ENCODE measurements at regions not wholly inside any gene's neighbourhood (a gene's known extent, or its start where the extent isn't known, plus 50 kb on each side); places are given as distances from the start of the nearest gene placed in this dataset.

GRCh38 chr18:25704071-25704470 is 352.1 kb upstream of the ZNF521 start:
- Histone ChIP-seq H3K27me3 (replicated peaks in 1 of 4; ENCODE audit: control extremely low read depth in 1 of 4, control insufficient read depth in 3 of 4, insufficient read depth in 4 of 4, low read length in 3 of 4) (no peaks in the 10 kb centered on the region), H3K27ac (ENCODE audit: low read length in 2 of 2) (no peak overlapping the region), H4K20me1 (ENCODE audit: control insufficient read depth, insufficient read depth, low read length, poor library complexity, severe bottlenecking) (no peaks in the 10 kb centered on the region), H3K4me1 (ENCODE audit: control insufficient read depth in 2 of 2, insufficient read depth in 2 of 2, low read length in 2 of 2) (no peaks in the 10 kb centered on the region), H2AFZ (ENCODE audit: insufficient read depth, low read depth, low read length, poor library complexity, severe bottlenecking) (no peak overlapping the region), H3K4me2 (replicated peaks; ENCODE audit: low read depth, low read length, poor library complexity, severe bottlenecking) (no peak overlapping the region), H3K79me2 (ENCODE audit: control insufficient read depth, insufficient read depth, low read length) (no peaks in the 10 kb centered on the region), H3K9me3 (ENCODE audit: control extremely low read depth in 1 of 3, control insufficient read depth in 2 of 3, insufficient read depth in 1 of 3, low read length in 2 of 3) (no peaks in the 10 kb centered on the region), H3K4me3 (ENCODE audit: control extremely low read depth in 1 of 5, extremely low read depth in 1 of 5, insufficient read depth in 1 of 5, low read depth in 2 of 5, low read length in 4 of 5) (no peak overlapping the region), H3K9ac (ENCODE audit: low read length) (no peak overlapping the region), H3K36me3 (replicated peaks in 1 of 2; ENCODE audit: control extremely low read depth in 1 of 2, control insufficient read depth in 1 of 2, extremely low read depth in 1 of 2, insufficient read depth in 2 of 2, low read length in 1 of 2) (no peaks in the 10 kb centered on the region)
- intact Hi-C loops (cut with micrococcal nuclease), result no loop called here
- H3K27ac Mint-ChIP-seq, result no peak overlapping the region
- no peaks in the 10 kb centered on the region for H3K4me1 Mint-ChIP-seq
- no peaks in the 10 kb centered on the region for H3K9me3 Mint-ChIP-seq (ENCODE audit: insufficient read depth)
- TF ChIP-seq EZH2 (IDR thresholded peaks at IDR 0.05; ENCODE audit: borderline replicate concordance, insufficient read depth, low read depth, low read length, poor library complexity, severe bottlenecking) (no peak), CTCF (IDR thresholded peaks at IDR 0.05) (no peak)
- ChIA-PET POLR2A (no interaction called here), CTCF (no interaction called here)
- DNase-seq (no peak), ATAC-seq (ENCODE audit: low read depth) (no peak)
- no peak overlapping the region for H3K4me3 Mint-ChIP-seq
- 92% methylated on average over 4 of the region's 6 CpGs for WGBS (ENCODE audit: insufficient coverage)
- peaks cover 8% of the 10 kb centered on the region for H3K27me3 Mint-ChIP-seq

DNA sequence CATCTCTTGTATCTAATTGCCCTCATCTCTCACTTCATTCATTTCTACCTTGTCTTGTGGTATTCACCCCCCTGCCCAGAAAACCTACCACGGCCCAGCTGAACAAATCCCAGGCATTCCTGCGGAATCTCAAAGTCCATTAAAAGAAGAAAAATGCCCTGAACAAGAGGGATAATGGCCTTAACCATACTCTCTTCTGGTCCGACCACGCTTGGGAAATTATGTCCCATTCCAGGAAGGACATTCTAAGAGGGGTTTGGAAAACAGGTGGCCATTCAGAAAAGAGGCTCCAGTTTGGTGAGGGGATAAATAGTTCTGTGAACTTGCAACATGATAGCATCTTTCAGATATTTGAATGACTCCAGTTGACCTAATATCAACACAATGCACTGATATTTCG is 349.9 kb upstream of the ZNF521 start:
- peaks cover 8% of the 10 kb centered on the region for H3K27me3 Mint-ChIP-seq
- Histone ChIP-seq H3K36me3 (replicated peaks in 1 of 2; ENCODE audit: control extremely low read depth in 1 of 2, control insufficient read depth in 1 of 2, extremely low read depth in 1 of 2, insufficient read depth in 2 of 2, low read length in 1 of 2) (no peaks in the 10 kb centered on the region), H4K20me1 (ENCODE audit: control insufficient read depth, insufficient read depth, low read length, poor library complexity, severe bottlenecking) (no peaks in the 10 kb centered on the region), H3K27me3 (replicated peaks in 1 of 4; ENCODE audit: control extremely low read depth in 1 of 4, control insufficient read depth in 3 of 4, insufficient read depth in 4 of 4, low read length in 3 of 4) (no peaks in the 10 kb centered on the region), H3K9me3 (ENCODE audit: control extremely low read depth in 1 of 3, control insufficient read depth in 2 of 3, insufficient read depth in 1 of 3, low read length in 2 of 3) (no peaks in the 10 kb centered on the region), H3K27ac (ENCODE audit: low read length in 2 of 2) (no peak overlapping the region), H3K4me1 (ENCODE audit: control insufficient read depth in 2 of 2, insufficient read depth in 2 of 2, low read length in 2 of 2) (no peaks in the 10 kb centered on the region), H3K9ac (ENCODE audit: low read length) (no peak overlapping the region), H3K4me2 (replicated peaks; ENCODE audit: low read depth, low read length, poor library complexity, severe bottlenecking) (no peak overlapping the region), H3K4me3 (ENCODE audit: control extremely low read depth in 1 of 5, extremely low read depth in 1 of 5, insufficient read depth in 1 of 5, low read depth in 2 of 5, low read length in 4 of 5) (no peak overlapping the region), H3K79me2 (ENCODE audit: control insufficient read depth, insufficient read depth, low read length) (no peaks in the 10 kb centered on the region), H2AFZ (ENCODE audit: insufficient read depth, low read depth, low read length, poor library complexity, severe bottlenecking) (no peak overlapping the region)
- intact Hi-C loops (cut with micrococcal nuclease), result no loop called here
- WGBS (ENCODE audit: insufficient coverage), result 97% methylated on average over 3 of the region's 5 CpGs
- H3K4me3 Mint-ChIP-seq, result no peak overlapping the region
- H3K9me3 Mint-ChIP-seq (ENCODE audit: insufficient read depth), result no peaks in the 10 kb centered on the region
- ATAC-seq (ENCODE audit: low read depth) (no peak), DNase-seq (no peak)
- CTCF ChIA-PET, result no interaction called here
- POLR2A ChIA-PET, result no interaction called here
- no peak for TF ChIP-seq EZH2 (IDR thresholded peaks at IDR 0.05; ENCODE audit: borderline replicate concordance, insufficient read depth, low read depth, low read length, poor library complexity, severe bottlenecking)
- no peak for TF ChIP-seq CTCF (IDR thresholded peaks at IDR 0.05)
- H3K27ac Mint-ChIP-seq, result no peak overlapping the region
- no peaks in the 10 kb centered on the region for H3K4me1 Mint-ChIP-seq

Data from B cell (primary cell).